Inferior parietal cortex (tissue), 1 donor: ENCODE measurements at regions not wholly inside any gene's neighbourhood (a gene's known extent, or its start where the extent isn't known, plus 50 kb on each side); places are given as distances from the start of the nearest gene placed in this dataset.
"Not testable (repeated sequence)": the region's sequence is repeated elsewhere in the genome, so short reads cannot be mapped to it uniquely, and the experiment has no call there.

Source experiments
- DNase-seq: peaks from one replicate; pipeline ENCODE4 v3.0.0-alpha.2; 2016; ENCODE audit errors: extremely low spot score

DNA sequence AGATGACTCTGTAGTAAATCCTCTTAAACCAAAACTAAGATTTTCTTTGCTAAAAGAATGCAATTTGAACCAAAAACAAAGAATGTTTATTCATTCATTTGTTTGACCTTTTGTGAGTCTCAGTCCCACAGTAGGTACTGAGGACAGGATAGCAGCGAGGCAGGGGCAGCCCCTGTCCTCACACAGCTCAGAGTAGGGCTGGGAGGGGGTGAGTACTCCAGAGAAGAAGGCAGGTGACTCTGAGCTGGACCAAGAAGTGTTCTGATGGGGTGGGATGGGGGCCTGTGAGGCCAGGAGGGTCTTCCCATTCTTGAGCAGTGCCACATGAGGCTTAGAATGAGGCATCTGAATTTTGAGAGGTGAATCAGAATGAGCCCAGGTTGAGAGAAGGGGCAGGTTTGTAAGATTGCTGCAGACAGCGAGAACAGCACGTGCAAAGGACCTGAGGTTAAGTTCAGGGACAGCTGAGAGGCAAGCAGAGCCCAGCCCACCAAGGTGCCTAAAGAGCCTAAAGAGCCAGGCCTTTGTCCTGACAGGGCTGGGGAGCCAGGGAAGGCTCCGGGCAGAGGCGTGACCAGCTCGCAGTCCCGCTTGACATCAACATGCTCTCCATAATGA, 56.9 kb upstream of the CHST15 start:
- no peak for DNase-seq

DNA sequence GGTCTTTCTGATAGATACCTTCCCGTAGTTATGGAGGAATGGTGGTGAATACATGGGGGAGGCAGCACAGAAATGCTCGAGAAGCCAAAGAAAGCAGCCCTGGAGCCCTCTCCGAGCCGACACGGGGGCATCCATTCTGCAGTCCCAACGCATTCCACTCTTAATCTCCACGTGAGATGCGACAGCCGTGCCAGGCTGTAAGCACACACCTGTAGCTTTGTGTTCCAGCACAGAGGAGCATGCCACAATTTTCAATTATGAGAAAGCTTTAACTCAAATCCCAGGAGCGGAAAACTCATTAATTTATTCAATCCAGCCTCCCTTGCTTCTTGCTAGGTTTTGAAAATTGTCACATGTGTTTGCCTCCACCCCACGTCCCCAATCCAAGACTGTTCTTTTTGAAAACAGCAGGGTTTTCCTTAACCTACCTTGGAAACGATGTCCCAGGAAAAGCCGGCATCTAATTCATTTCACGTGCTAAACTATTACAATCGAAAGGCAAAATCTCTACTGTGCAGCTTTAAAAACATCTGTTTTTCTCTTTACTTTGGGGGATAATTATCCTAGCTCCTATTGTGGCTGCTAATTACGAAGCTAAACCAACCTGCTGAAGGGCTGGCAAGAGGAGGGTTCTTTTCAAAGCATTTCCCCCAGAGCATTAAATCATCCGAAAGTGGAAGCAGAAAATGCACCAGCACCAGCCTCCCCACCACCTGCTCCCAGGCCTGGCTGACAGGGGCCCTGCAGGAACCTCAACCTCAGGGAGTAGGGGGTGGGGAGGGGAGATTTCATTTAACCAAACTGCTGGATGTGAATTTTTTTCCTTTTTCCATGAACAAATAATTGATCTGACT, 56.0 kb upstream of the CHST15 start:
- DNase-seq = no peak

DNA sequence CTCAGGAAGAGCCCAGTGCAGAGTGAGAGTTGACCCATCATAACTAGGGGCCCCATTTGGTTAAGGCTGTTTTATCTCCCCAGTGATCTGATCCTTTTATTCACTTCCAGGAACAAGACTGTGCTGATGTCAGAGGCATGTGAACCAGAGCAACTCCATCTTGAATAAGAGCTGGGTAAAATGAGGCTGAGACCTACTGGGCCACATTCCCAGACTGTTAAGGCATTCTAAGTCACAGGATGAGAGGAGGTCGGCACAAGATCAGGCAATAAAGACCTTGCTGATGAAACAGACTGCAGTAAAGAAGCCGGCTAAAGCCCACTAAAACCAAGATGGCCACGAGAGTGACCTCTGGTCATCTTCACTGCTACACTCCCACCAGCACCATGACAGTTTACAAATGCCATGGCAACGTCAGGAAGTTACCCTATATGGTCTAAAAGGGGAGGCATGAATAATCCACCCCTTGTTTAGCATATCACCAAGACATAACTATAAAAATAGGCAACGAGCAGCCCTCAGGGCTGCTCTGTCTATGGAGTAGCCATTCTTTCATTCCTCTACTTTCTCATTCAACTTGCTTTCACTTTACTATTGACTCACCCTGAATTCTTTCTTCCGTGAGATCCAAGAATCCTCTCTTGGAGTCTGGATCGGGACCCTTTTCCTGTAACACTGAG, 55.3 kb upstream of the CHST15 start:
- not testable (repeated sequence) for DNase-seq

DNA sequence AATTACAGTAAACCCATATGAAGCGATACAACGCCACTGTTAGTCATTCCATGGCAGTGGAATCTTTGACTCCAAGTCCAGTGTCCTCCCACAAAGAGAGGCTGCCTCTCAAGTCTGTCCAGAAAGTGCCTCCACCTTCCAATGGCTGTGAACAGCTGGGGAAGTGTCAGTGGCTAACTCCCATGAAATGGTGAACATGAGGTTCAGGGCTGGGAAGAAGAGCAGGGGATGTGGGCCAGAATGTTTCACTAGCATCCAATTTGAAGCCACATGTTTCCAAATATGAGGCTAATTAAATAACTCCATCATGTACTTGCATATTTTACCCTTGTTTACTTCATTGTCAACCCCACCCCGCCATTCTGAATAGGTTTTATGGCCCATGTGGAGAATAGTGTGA, 53.1 kb upstream of the CHST15 start:
- DNase-seq = no peak

DNA sequence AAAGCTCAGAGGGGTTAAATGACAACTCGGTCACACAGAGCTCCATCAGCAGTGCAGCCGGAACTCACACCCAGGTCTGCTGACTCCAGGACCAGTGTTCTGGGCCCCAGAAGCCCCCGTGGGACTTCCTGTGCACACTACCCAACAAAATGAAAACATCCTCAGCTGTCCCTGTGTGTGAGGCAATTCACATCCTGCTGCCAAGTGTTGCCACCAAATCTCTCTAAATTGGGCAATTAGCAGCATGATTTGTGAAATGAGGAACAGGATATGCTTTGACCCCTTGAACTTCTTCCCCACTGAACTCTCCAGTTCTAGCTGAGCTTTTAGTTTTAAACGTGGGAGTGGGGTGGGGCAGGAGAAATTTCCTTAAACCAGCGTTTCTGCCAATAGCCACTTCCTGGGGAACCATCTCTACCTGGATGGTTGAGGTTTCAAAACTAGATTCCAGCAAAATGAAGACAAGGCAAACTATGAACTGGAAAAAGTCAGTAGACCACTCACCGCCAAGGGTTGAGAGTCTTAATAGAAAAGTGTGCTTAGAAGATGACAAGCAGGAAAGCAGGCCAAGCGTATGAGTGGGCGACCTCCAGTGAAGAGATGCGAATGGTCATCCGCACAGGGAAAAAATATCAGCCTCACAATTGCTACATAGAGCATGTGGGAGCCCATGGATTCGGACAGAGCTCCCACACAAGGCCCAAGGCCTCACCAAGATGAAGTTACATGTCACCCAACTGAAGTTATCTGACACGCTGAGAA, 51.9 kb upstream of the CHST15 start:
- no peak for DNase-seq

DNA sequence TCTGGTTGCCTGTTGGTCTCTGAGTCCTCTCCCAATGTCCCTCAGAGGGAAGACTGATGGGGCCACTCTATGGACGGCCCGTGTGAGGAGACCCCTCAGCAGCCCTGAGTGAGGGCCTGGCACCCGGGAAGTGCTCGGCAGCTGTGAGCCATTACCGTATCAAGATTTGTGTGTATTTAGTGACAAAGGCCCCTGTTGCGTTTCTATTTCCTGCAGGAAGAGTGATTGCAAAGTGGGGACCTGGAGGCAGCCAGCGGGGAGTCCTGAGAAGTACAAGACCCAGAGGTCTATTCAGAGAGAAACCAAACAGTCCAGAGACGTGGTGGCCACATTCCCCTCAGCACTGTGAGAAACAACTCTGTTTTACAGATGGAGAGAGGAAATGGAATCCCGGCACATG, 51.1 kb upstream of the CHST15 start:
- DNase-seq = no peak

DNA sequence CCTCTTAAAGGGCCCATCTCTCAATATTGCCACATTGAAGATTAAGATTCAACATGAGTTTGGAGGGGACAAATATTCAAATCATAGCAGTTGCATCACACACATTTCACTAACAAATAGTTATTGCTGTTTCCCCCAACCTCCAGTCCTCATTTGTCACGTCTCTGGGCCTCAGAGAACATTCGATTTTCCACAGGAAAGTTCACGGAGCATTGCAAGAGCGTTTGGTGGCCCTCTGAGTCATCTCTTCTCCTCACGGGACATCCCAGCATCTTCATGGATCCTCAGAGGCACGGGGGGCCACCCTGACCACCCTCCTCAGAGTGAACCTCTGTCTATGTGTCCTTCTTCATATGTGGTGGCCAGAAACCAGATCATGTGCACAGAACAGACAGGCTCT, 50.3 kb upstream of the CHST15 start:
- no peak for DNase-seq
